ENCODE measurements at regions not wholly inside any gene's neighbourhood (a gene's known extent, or its start where the extent isn't known, plus 50 kb on each side); places are given as distances from the start of the nearest gene placed in this dataset.

DNA sequence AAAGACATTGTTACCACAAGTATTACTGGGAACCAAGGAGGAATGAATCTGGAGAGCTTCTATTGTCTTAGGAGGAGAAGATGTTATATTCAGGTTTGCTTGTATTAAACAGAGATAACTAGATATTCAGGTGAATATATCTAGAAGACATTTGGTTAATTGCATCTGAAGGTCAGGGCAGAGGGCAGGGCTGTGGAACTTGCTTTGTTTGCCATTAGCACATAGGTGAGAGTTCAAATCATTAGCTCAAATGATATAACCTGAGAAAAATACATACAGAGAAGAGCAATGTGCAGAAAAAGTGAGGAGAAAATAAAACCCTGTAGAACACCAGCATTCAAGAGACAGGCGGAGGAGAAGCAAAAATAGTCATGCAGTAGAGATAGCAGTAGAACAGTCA lies 116.8 kb downstream of the DNAJB9 start:
- DNase-seq (no peak), ATAC-seq (ENCODE audit: low read depth) (no peak)
- intact Hi-C loops (cut with micrococcal nuclease): no loop called here
- Mint-ChIP-seq H3K4me3 (no peak overlapping the region), H3K27me3 (no peaks in the 10 kb centered on the region), H3K27ac (no peak overlapping the region), H3K9me3 (peaks cover 3% of the 10 kb centered on the region), H3K4me1 (no peaks in the 10 kb centered on the region), H3K36me3 (ENCODE audit: low read depth) (no peaks in the 10 kb centered on the region)
- no peak for TF ChIP-seq CTCF (IDR thresholded peaks at IDR 0.05)
- ChIA-PET POLR2A (no interaction called here), CTCF (no interaction called here)

DNA sequence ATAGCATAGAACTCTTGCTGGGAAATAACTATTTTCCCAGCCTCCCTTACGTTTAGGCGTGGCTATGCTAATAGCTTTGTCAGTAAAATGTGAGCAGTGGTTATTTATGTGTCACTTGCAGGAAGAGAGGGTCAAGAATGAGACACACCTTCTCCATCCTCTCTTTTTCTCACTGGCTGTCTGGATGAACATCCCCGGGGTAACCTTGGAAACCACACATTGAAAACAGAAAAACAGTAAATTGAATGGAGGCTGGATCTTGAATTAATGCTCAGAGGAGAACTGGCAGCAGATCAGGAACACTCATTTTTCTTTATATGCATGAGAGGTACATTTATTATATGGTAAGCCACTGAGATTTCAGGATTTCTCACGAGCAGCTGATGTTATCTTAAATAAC lies 127.6 kb downstream of the DNAJB9 start:
- Mint-ChIP-seq H3K36me3 (ENCODE audit: low read depth) (no peaks in the 10 kb centered on the region), H3K4me1 (no peaks in the 10 kb centered on the region), H3K27me3 (no peaks in the 10 kb centered on the region), H3K4me3 (no peak overlapping the region), H3K27ac (no peak overlapping the region), H3K9me3 (no peaks in the 10 kb centered on the region)
- intact Hi-C loops (cut with micrococcal nuclease): no loop called here
- POLR2A ChIA-PET: no interaction called here
- no peak for DNase-seq
- TF ChIP-seq CTCF (IDR thresholded peaks at IDR 0.05): no peak
- ATAC-seq (ENCODE audit: low read depth): no peak
- CTCF ChIA-PET: no interaction called here

GRCh38 chr7:108711611-108712010 lies 141.9 kb downstream of the DNAJB9 start:
- no peak for TF ChIP-seq CTCF (IDR thresholded peaks at IDR 0.05)
- H3K9me3 Mint-ChIP-seq: peaks cover 8% of the 10 kb centered on the region
- ChIA-PET POLR2A (no interaction called here), CTCF (no interaction called here)
- H3K36me3 Mint-ChIP-seq (ENCODE audit: low read depth): no peaks in the 10 kb centered on the region
- H3K27me3 Mint-ChIP-seq: no peaks in the 10 kb centered on the region
- intact Hi-C loops (cut with micrococcal nuclease): no loop called here
- no peak for ATAC-seq (ENCODE audit: low read depth)
- no peaks in the 10 kb centered on the region for H3K4me1 Mint-ChIP-seq
- DNase-seq: no peak
- H3K27ac Mint-ChIP-seq: no peak overlapping the region
- H3K4me3 Mint-ChIP-seq: no peak overlapping the region

- Mint-ChIP-seq H3K27ac (no peak overlapping the region), H3K4me1 (no peaks in the 10 kb centered on the region), H3K4me3 (no peak overlapping the region), H3K27me3 (no peaks in the 10 kb centered on the region), H3K36me3 (ENCODE audit: low read depth) (no peaks in the 10 kb centered on the region), H3K9me3 (no peaks in the 10 kb centered on the region)
- CTCF ChIA-PET: no interaction called here
- no peak for TF ChIP-seq CTCF (IDR thresholded peaks at IDR 0.05)
- ATAC-seq (ENCODE audit: low read depth) (no peak), DNase-seq (no peak)
- POLR2A ChIA-PET: no interaction called here
- intact Hi-C loops (cut with micrococcal nuclease): no loop called here
Measured at GRCh38 chr7:108716783-108717182, 147.1 kb downstream of the DNAJB9 start.

- no peak for ATAC-seq (ENCODE audit: low read depth)
- no peaks in the 10 kb centered on the region for H3K27me3 Mint-ChIP-seq
- no peak overlapping the region for H3K27ac Mint-ChIP-seq
- H3K36me3 Mint-ChIP-seq (ENCODE audit: low read depth): no peaks in the 10 kb centered on the region
- no peak for TF ChIP-seq CTCF (IDR thresholded peaks at IDR 0.05)
- CTCF ChIA-PET: no interaction called here
- no peak overlapping the region for H3K4me3 Mint-ChIP-seq
- H3K4me1 Mint-ChIP-seq: no peaks in the 10 kb centered on the region
- POLR2A ChIA-PET: no interaction called here
- DNase-seq: no peak
- intact Hi-C loops (cut with micrococcal nuclease): no loop called here
- H3K9me3 Mint-ChIP-seq: no peaks in the 10 kb centered on the region
Measured at GRCh38 chr7:108717781-108718180, 148.1 kb downstream of the DNAJB9 start.
